Subcutaneous abdominal adipose tissue (tissue), 5 donors: ENCODE measurements at regions not wholly inside any gene's neighbourhood (a gene's known extent, or its start where the extent isn't known, plus 50 kb on each side); places are given as distances from the start of the nearest gene placed in this dataset.

Source experiments
- H3K27ac ChIP-seq: one replicate; pipeline ENCODE4 v1.7.0; 2013; ENCODE audit warnings: low read depth, mild to moderate bottlenecking, inconsistent platforms, low read length, moderate library complexity
- H3K27me3 ChIP-seq, 5 donors: one replicate each; pipeline ENCODE4 v1.7.0; 2013; ENCODE audit warnings: low read length in 5 of 5, inconsistent platforms in 1 of 5; ENCODE audit not compliant: control insufficient read depth in 5 of 5, insufficient read depth in 4 of 5
- H3K36me3 ChIP-seq, 5 donors: one replicate each; pipeline ENCODE4 v1.7.0; 2013; ENCODE audit warnings: low read length in 5 of 5; ENCODE audit not compliant: control insufficient read depth in 5 of 5, insufficient read depth in 5 of 5
- H3K4me1 ChIP-seq, 5 donors: one replicate each; pipeline ENCODE4 v1.7.0; 2013; ENCODE audit warnings: low read length in 5 of 5, mild to moderate bottlenecking in 3 of 5, moderate library complexity in 1 of 5; ENCODE audit not compliant: control insufficient read depth in 5 of 5, insufficient read depth in 5 of 5
- H3K4me3 ChIP-seq, 5 donors: one replicate each; pipeline ENCODE4 v1.7.0; 2013; ENCODE audit warnings: low read length in 5 of 5, low read depth in 1 of 5
- H3K9ac ChIP-seq, 5 donors: one replicate each; pipeline ENCODE4 v1.7.0; 2013; ENCODE audit warnings: low read length in 5 of 5, mild to moderate bottlenecking in 4 of 5, moderate library complexity in 3 of 5
- H3K9me3 ChIP-seq, 5 donors: one replicate each; pipeline ENCODE4 v1.7.0; 2013; ENCODE audit warnings: low read length in 5 of 5; ENCODE audit not compliant: control insufficient read depth in 5 of 5
- donor health status: healthy.
- donor health status: healthy.
- donor health status: healthy.
- donor health status: healthy.
- donor health status: healthy.

DNA sequence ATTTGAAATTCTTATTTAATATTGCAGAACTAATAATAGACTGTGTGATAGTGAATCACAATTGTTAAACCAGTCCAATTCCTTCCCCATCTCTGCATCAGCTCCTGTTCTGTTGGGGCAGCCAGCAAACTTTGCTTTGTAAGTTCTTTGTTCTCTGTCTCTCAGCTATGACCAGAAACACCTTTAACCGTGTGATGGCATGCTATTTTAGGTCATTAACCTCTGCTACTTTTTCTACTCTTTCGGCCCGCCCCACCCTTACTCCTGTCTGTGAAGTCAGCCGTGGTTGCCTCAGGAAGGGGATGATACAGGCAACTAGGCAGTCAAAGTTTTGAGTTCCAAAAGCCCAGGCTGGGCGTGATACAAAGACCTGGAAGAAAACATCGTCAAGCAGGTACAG lies 51.3 kb upstream of the EGFL6 start:
- Histone ChIP-seq H3K36me3 (no peaks in the 10 kb centered on the region), H3K27ac (peak overlapping the region; percentile 21), H3K4me1 (peaks cover 0 to 13% (median 2%) of the 10 kb centered on the region in 5 donors), H3K27me3 (peaks cover 0 to 13% (median 0%) of the 10 kb centered on the region in 5 donors), H3K4me3 (no peak overlapping the region), H3K9me3 (no peaks in the 10 kb centered on the region), H3K9ac (no peak overlapping the region)

DNA sequence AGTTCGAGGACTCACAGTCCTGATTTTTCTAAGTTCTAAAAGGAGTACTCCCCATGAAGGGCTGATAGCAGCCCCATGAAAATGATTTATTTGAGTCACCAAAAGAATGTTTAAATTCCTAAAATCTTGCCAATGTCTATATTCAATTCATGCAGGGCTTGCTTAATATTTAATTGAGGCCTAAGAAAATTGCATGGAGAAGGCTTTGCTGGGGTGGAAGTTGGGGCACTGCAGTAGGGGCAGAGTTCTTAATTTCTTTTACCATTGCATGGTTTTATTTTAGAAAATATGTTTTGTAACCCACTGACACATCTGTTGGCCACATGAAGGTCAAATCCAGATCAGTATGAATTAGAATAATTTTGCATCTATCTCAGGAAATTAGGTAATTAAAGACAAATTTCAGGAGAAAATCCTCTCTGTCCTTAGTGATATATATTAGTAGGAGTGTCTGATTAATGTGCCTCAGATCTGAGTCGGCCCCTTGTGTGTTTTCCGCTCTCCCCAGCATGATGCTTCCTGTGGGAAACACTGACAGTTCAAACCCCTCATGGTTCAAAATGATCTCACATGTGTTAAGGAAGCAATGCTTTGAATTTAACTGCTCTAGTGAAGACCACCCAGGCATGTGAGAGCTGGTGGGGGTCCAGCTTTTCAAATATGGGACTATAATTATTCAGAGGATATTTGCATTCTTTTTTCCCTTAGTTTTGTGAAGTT lies 54.0 kb upstream of the EGFL6 start:
- Histone ChIP-seq H3K27me3 (peaks cover 0 to 13% (median 0%) of the 10 kb centered on the region in 5 donors), H3K36me3 (no peaks in the 10 kb centered on the region), H3K4me1 (peaks cover 0 to 4% (median 0%) of the 10 kb centered on the region in 5 donors), H3K9me3 (no peaks in the 10 kb centered on the region), H3K27ac (no peak overlapping the region), H3K4me3 (no peak overlapping the region), H3K9ac (no peak overlapping the region)

GRCh38 chrX:13511944-13512330 lies 57.5 kb upstream of the EGFL6 start:
- H3K27ac ChIP-seq, result no peak overlapping the region
- peaks cover 0 to 8% (median 3%) of the 10 kb centered on the region in 5 donors for H3K27me3 ChIP-seq
- H3K9ac ChIP-seq, result no peak overlapping the region
- no peaks in the 10 kb centered on the region for H3K36me3 ChIP-seq
- H3K4me3 ChIP-seq, result no peak overlapping the region
- H3K9me3 ChIP-seq, result no peaks in the 10 kb centered on the region
- no peaks in the 10 kb centered on the region for H3K4me1 ChIP-seq

DNA sequence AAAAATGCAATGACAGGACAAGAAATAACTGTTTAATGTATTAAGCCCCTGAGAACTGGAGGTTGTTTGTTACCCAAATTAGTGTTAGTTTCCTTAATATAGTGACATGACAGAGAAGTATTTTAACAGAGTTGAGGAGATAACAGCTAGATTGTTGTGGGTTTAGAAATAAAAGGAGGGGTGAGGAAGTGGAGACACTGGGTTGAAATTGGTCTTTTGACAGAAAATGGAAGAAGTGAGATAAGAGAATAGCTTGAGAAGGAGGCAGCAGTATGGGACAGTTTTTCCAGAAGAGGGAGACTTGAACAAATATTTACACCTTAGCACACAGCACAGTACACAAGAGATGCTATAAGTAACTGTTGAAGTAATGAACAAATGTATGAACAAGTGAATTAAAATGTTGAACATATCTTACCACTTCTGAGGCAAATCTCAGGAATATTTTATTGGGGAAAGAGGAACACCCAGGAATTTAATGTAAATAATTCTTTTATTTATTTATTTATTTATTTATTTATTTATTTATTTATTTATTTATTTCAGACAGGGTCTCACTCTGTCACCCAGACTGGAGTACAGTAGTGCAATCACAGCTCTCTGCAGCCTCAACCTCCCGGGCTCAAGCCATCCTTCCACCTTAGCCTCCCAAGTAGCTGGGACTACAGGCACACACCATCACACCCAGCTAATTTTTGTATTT lies 58.0 kb upstream of the EGFL6 start:
- Histone ChIP-seq H3K36me3 (no peaks in the 10 kb centered on the region), H3K4me1 (peaks cover 0 to under 1% (median 0%) of the 10 kb centered on the region in 5 donors), H3K9ac (no peak overlapping the region), H3K27me3 (peaks cover 0 to 8% (median 3%) of the 10 kb centered on the region in 5 donors), H3K9me3 (no peaks in the 10 kb centered on the region), H3K27ac (no peak overlapping the region), H3K4me3 (no peak overlapping the region)

- H3K9me3 ChIP-seq, result no peaks in the 10 kb centered on the region
- H3K36me3 ChIP-seq, result no peaks in the 10 kb centered on the region
- no peak overlapping the region for H3K27ac ChIP-seq
- peaks cover 0 to 12% (median 4%) of the 10 kb centered on the region in 5 donors for H3K27me3 ChIP-seq
- H3K4me1 ChIP-seq, result peaks cover 0 to 3% (median 0%) of the 10 kb centered on the region in 5 donors
- no peak overlapping the region for H3K9ac ChIP-seq
- no peak overlapping the region for H3K4me3 ChIP-seq
These were observed 61.5 kb upstream of the EGFL6 start for GRCh38 chrX:13507893-13508292.

DNA sequence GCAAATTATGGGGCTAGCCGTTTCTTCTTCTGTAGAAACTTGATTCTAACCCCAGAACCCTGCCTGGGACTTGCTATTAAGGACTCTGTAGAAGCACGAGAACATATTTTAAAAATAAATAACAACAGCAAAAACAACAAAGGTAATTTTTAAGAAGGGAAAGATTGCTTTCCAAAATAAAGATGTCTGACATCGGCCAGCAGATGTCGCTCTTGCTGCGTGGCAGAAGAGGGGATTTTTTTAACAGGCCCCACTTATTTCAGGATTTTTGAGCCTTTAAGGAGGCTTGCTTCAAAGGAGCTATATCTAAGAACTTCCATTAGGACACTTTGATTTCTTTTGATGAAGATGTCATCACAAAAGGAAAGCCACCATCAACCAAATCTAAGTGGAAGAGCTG lies 62.8 kb upstream of the EGFL6 start:
- H3K9ac ChIP-seq, result no peak overlapping the region
- H3K4me3 ChIP-seq, result no peak overlapping the region
- H3K4me1 ChIP-seq, result peaks cover 0 to 3% (median 0%) of the 10 kb centered on the region in 5 donors
- no peaks in the 10 kb centered on the region for H3K9me3 ChIP-seq
- H3K27me3 ChIP-seq, result peaks cover 0 to 12% (median 4%) of the 10 kb centered on the region in 5 donors
- H3K36me3 ChIP-seq, result no peaks in the 10 kb centered on the region
- no peak overlapping the region for H3K27ac ChIP-seq

GRCh38 chrX:13502590-13502989 lies 66.8 kb upstream of the EGFL6 start:
- peaks cover 0 to 6% (median 0%) of the 10 kb centered on the region in 5 donors for H3K27me3 ChIP-seq
- H3K27ac ChIP-seq, result no peak overlapping the region
- peaks cover 0 to 3% (median 0%) of the 10 kb centered on the region in 5 donors for H3K4me1 ChIP-seq
- H3K9ac ChIP-seq, result no peak overlapping the region
- no peaks in the 10 kb centered on the region for H3K36me3 ChIP-seq
- no peak overlapping the region for H3K4me3 ChIP-seq
- H3K9me3 ChIP-seq, result no peaks in the 10 kb centered on the region

- no peaks in the 10 kb centered on the region for H3K4me1 ChIP-seq
- H3K27ac ChIP-seq, result no peak overlapping the region
- peaks cover 0 to 10% (median 4%) of the 10 kb centered on the region in 5 donors for H3K27me3 ChIP-seq
- H3K4me3 ChIP-seq, result no peak overlapping the region
- no peak overlapping the region for H3K9ac ChIP-seq
- H3K36me3 ChIP-seq, result no peaks in the 10 kb centered on the region
- no peaks in the 10 kb centered on the region for H3K9me3 ChIP-seq
These were observed 69.7 kb upstream of the EGFL6 start for GRCh38 chrX:13499736-13500135.

DNA sequence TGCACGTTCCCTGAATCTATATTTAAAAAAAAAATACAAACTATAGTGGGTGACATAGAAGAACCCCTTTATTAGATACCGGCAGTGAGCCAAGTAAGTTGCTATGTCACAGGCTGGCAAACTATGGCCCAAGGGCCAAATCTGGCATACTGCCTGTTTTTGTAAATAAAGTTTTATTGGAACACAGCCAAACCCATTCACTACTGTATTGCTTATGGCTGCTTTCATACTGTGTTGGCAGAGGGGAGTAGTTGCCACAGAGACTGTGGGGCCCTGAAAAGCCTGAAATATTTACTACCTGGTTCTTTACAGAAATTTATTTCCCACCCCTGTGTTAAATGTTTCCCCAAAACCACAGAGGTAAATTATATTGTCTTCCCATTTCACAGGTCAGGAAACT lies 71.2 kb upstream of the EGFL6 start:
- Histone ChIP-seq H3K27ac (no peak overlapping the region), H3K4me1 (peaks cover 0 to 3% (median 0%) of the 10 kb centered on the region in 5 donors), H3K9ac (no peak overlapping the region), H3K36me3 (no peaks in the 10 kb centered on the region), H3K9me3 (no peaks in the 10 kb centered on the region), H3K27me3 (peaks cover 0 to 17% (median 5%) of the 10 kb centered on the region in 5 donors), H3K4me3 (no peak overlapping the region)

GRCh38 chrX:13495232-13495631 lies 74.2 kb upstream of the EGFL6 start:
- Histone ChIP-seq H3K4me3 (no peak overlapping the region), H3K9ac (no peak overlapping the region), H3K36me3 (no peaks in the 10 kb centered on the region), H3K4me1 (peaks cover 0 to 3% (median 0%) of the 10 kb centered on the region in 5 donors), H3K9me3 (no peaks in the 10 kb centered on the region), H3K27me3 (peaks cover 0 to 17% (median 5%) of the 10 kb centered on the region in 5 donors), H3K27ac (peak overlapping the region; percentile 76)
